WERI-Rb-1 (cell line): ENCODE measurements at regions not wholly inside any gene's neighbourhood (a gene's known extent, or its start where the extent isn't known, plus 50 kb on each side); places are given as distances from the start of the nearest gene placed in this dataset.

Experiments used
- DNase-seq: peaks from one replicate; pipeline ENCODE4 v3.0.0-alpha.2; 2020
- H3K27ac ChIP-seq: fragments of 250-450 bp; sonication (Bioruptor Pico); 2 replicates; pipeline ENCODE4 v1.5.1; 2020; ENCODE audit warnings: mild to moderate bottlenecking, moderate library complexity
- H3K27me3 ChIP-seq: fragments of 250-450 bp; sonication (Bioruptor Pico); 2 replicates; pipeline ENCODE4 v1.5.1; 2021; ENCODE audit warnings: mild to moderate bottlenecking, low read depth, moderate library complexity; ENCODE audit not compliant: insufficient read depth, severe bottlenecking
- H3K36me3 ChIP-seq: fragments of 250-450 bp; sonication (Bioruptor Pico); 2 replicates; pipeline ENCODE4 v1.5.1; 2020; ENCODE audit warnings: mild to moderate bottlenecking, moderate library complexity
- H3K4me3 ChIP-seq: 2 replicates; pipeline ENCODE4 v1.5.1; 2011; ENCODE audit warnings: low read depth, mild to moderate bottlenecking, control low read depth, low read length
- H3K9me3 ChIP-seq: fragments of 250-450 bp; sonication (Bioruptor Pico); 2 replicates; pipeline ENCODE4 v1.5.1; 2021; ENCODE audit warnings: mild to moderate bottlenecking, moderate library complexity; ENCODE audit not compliant: severe bottlenecking
- TF ChIP-seq, protein P1 (sequence below): IDR thresholded peaks from 2 replicates; pipeline ENCODE4 v1.5.1; 2011; ENCODE audit warnings: low read depth, mild to moderate bottlenecking, control low read depth, inconsistent platforms, low read length

DNA sequence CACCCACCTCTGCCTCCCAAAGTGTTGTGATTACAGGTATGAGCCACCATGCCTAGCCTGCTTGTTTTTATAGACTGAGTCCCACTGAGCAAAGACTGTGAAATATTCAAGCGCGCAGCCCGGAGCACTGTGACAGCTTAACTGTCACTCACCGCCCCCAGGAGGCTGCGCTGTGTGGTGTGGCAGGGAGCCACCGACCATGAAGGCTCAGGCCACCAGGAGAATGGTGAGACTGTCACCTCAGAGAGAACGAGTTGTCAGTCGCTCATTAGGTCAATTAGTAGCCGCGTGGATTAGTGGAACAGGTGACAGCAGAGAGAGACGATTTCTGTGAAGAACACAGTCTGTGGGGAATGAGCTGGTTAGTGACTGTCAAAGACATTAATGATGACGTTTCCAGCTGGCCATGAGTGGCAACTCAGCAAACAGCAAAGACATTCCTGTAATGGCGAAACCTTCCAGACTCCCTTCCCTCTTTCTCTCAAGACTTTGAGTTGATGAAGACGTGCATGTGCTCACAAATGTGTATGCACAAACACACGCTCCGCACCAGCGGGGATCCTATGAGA is 64.5 kb downstream of the CYCS start:
- Histone ChIP-seq H3K9me3 (no peaks in the 10 kb centered on the region), H3K36me3 (no peaks in the 10 kb centered on the region), H3K27ac (no peak overlapping the region), H3K27me3 (no peaks in the 10 kb centered on the region), H3K4me3 (no peak overlapping the region)
- TF ChIP-seq, protein P1, sequence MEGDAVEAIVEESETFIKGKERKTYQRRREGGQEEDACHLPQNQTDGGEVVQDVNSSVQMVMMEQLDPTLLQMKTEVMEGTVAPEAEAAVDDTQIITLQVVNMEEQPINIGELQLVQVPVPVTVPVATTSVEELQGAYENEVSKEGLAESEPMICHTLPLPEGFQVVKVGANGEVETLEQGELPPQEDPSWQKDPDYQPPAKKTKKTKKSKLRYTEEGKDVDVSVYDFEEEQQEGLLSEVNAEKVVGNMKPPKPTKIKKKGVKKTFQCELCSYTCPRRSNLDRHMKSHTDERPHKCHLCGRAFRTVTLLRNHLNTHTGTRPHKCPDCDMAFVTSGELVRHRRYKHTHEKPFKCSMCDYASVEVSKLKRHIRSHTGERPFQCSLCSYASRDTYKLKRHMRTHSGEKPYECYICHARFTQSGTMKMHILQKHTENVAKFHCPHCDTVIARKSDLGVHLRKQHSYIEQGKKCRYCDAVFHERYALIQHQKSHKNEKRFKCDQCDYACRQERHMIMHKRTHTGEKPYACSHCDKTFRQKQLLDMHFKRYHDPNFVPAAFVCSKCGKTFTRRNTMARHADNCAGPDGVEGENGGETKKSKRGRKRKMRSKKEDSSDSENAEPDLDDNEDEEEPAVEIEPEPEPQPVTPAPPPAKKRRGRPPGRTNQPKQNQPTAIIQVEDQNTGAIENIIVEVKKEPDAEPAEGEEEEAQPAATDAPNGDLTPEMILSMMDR = no peak
- DNase-seq = no peak

- Histone ChIP-seq H3K9me3 (no peaks in the 10 kb centered on the region), H3K4me3 (no peak overlapping the region), H3K36me3 (no peaks in the 10 kb centered on the region), H3K27me3 (no peaks in the 10 kb centered on the region), H3K27ac (no peak overlapping the region)
- DNase-seq = no peak
- TF ChIP-seq, protein P1 = no peak
Measured at GRCh38 chr7:25059576-25059975, 65.5 kb downstream of the CYCS start.

DNA sequence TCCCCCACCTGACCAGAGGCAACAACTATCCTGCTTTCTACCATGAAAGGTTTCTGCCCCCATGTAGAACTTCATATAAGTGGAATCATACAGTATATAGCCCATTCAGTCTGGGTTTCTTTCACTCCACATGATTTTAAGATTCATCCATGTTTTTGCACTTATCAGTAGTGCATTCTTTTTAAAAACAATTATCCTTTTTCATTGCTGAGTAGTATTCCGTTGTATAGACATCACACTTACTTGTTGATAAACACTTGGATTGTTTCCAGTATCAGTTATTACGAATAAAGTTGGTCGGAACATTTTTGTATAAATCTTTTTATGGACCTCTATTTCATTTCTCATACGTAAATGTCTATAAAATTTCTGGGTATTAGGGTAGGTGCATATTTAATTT is 68.7 kb downstream of the CYCS start:
- no peak for DNase-seq
- H3K36me3 ChIP-seq = no peaks in the 10 kb centered on the region
- H3K27ac ChIP-seq = no peak overlapping the region
- no peaks in the 10 kb centered on the region for H3K27me3 ChIP-seq
- TF ChIP-seq, protein P1 = no peak
- H3K4me3 ChIP-seq = no peak overlapping the region
- no peaks in the 10 kb centered on the region for H3K9me3 ChIP-seq

DNA sequence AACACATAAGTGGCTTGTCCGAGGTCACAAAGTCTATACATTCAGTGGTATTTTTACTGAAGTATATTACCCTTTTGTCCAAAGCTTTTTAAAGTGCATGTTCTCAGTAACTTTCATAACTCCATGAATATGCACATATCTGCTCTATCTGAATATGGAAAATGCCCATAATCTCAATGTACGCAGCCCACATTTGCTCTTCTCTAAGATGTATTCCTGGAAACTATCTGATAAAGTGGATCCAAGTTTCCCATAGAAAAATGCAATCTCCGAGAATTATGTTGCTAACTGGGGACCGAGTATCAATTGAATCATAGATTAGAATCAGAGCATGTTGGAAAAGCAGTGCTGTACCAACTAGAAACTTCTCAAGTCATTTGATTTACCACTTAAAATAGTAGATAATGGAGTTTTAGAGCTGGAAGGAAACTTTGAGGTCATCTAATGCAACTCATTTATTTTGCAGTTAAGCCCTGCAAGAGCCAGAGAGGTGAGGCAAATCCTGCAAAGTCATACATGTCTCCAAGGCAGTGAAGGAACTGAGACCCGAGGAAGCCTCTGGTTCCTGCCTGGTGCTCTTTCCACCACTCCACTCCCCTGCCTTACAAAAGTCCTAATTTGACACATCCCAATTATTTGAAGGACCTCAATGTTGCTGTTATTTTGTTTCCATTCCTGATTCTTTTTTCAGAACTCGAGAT is 69.4 kb downstream of the CYCS start:
- Histone ChIP-seq H3K27me3 (no peaks in the 10 kb centered on the region), H3K4me3 (no peak overlapping the region), H3K27ac (no peak overlapping the region), H3K9me3 (no peaks in the 10 kb centered on the region), H3K36me3 (no peaks in the 10 kb centered on the region)
- no peak for DNase-seq
- TF ChIP-seq, protein P1 = no peak

- H3K27me3 ChIP-seq = no peaks in the 10 kb centered on the region
- DNase-seq = no peak
- no peaks in the 10 kb centered on the region for H3K36me3 ChIP-seq
- H3K4me3 ChIP-seq = no peak overlapping the region
- TF ChIP-seq, protein P1 = no peak
- H3K27ac ChIP-seq = no peak overlapping the region
- H3K9me3 ChIP-seq = no peaks in the 10 kb centered on the region
Measured at GRCh38 chr7:25054819-25055519, 70.1 kb downstream of the CYCS start.
